OCI-LY1 (cell line): ENCODE measurements at regions not wholly inside any gene's neighbourhood (a gene's known extent, or its start where the extent isn't known, plus 50 kb on each side); places are given as distances from the start of the nearest gene placed in this dataset.

Source experiments
- CTCF ChIP-seq: fragments of 200-600 bp; sonication (generic), shearing (Covaris generic); IDR thresholded peaks from 2 replicates; pipeline ENCODE4 v1.5.1; 2017; ENCODE audit warnings: mild to moderate bottlenecking, antibody characterized with exemption, low read length, moderate library complexity, mixed read lengths
- EZH2 ChIP-seq: fragments of 200-600 bp; sonication (generic), shearing (Covaris generic); IDR thresholded peaks from 2 replicates; pipeline ENCODE4 v1.8.0; 2017; ENCODE audit warnings: borderline replicate concordance, mixed run types, mild to moderate bottlenecking, antibody characterized with exemption, low read length, moderate library complexity, mixed read lengths

- TF ChIP-seq CTCF (no peak), EZH2 (no peak)
Observed at GRCh38 chr6:27617046-27617687, 144.3 kb upstream of the ZNF184 start.
